Endothelial cell of umbilical vein (primary cell): ENCODE measurements at regions not wholly inside any gene's neighbourhood (a gene's known extent, or its start where the extent isn't known, plus 50 kb on each side); places are given as distances from the start of the nearest gene placed in this dataset.

Source experiments
- BruUV-seq: library from RNA; stranded (reverse); fragments of 400-500 nt; replicated peaks from 2 replicates; lab custom pipeline; 2021; lab: Mats Ljungman, UMichigan
- CTCF ChIA-PET: fragments of 300-600, 350-600 bp; sonication (Branson Sonifier 250); formaldehyde crosslinking; loops from one replicate; lab custom pipeline; 2021; ENCODE audit warnings: antibody characterized with exemption, inconsistent platforms; lab: Charles Lee
- POLR2A ChIA-PET: fragments of 300-600, 350-600 bp; sonication (Branson Sonifier 250); formaldehyde crosslinking; loops from one replicate; lab custom pipeline; 2021; ENCODE audit warnings: antibody characterized with exemption, inconsistent platforms; lab: Charles Lee
- DNase-seq: peaks from one replicate; pipeline ENCODE4 v3.0.0-alpha.2; 2011; ENCODE audit warnings: low read depth, low spot score
- FAIRE-seq: peaks from 2 replicates; lab custom pipeline; 2011; peaks lifted over from hg19 to GRCh38; lab: Jason Lieb, UNC
- H2AFZ ChIP-seq: 2 replicates; pipeline ENCODE4 v1.6.0; 2012; ENCODE audit warnings: low read depth, low read length, control low read depth, inconsistent platforms
- H3K27ac ChIP-seq: 2 replicates; pipeline ENCODE4 v1.5.1; 2011; ENCODE audit warnings: low read depth, mild to moderate bottlenecking, control low read depth, low read length, moderate library complexity; ENCODE audit not compliant: insufficient read depth
- H3K27me3 ChIP-seq, 2 experiments: 2 replicates each; pipeline versions ENCODE4 v1.6.0 to v1.6.1; 2011; ENCODE audit warnings: low read length in 2 of 2, mixed read lengths in 1 of 2; ENCODE audit not compliant: control insufficient read depth in 2 of 2, insufficient read depth in 2 of 2
- H3K36me3 ChIP-seq, 2 experiments: 2 replicates in 1 of 2; 3 replicates in 1 of 2; pipeline ENCODE4 v1.5.1; 2011; ENCODE audit warnings: low read length in 2 of 2, mild to moderate bottlenecking in 1 of 2, moderate library complexity in 1 of 2; ENCODE audit not compliant: control insufficient read depth in 2 of 2, insufficient read depth in 2 of 2; ENCODE audit errors: extremely low read depth in 1 of 2
- H3K4me1 ChIP-seq: 3 replicates; pipeline ENCODE4 v1.5.1; 2011; ENCODE audit warnings: mild to moderate bottlenecking, low read length; ENCODE audit not compliant: control insufficient read depth, insufficient read depth; ENCODE audit errors: extremely low read depth
- H3K4me2 ChIP-seq: 2 replicates; pipeline ENCODE4 v1.6.1; 2011; ENCODE audit warnings: low read length, control low read depth, mixed read lengths; ENCODE audit not compliant: insufficient read depth
- H3K4me3 ChIP-seq, 3 experiments: fragments of 200-600 bp in 1 of 3; sonication (generic), shearing (Covaris generic) in 1 of 3; replicated peaks in 1 of 3; 2 replicates each; pipeline ENCODE4 v1.5.1; 2011 to 2016; ENCODE audit warnings: control low read depth in 3 of 3, low read length in 3 of 3, mild to moderate bottlenecking in 2 of 3, inconsistent platforms in 1 of 3, low read depth in 1 of 3, moderate library complexity in 1 of 3; ENCODE audit not compliant: insufficient read depth in 1 of 3
- H3K79me2 ChIP-seq: 2 replicates; pipeline ENCODE4 v1.6.0; 2012; ENCODE audit warnings: low read length, inconsistent platforms; ENCODE audit not compliant: control insufficient read depth, insufficient read depth
- H3K9ac ChIP-seq: replicated peaks from 2 replicates; pipeline ENCODE3; 2011; ENCODE audit warnings: low read length, control low read depth; ENCODE audit not compliant: insufficient read depth; ENCODE audit errors: extremely low read depth
- H3K9me1 ChIP-seq: replicated peaks from 3 replicates; pipeline ENCODE4 v1.6.0; 2011; ENCODE audit warnings: mild to moderate bottlenecking, low read length; ENCODE audit not compliant: control insufficient read depth, insufficient read depth; ENCODE audit errors: extremely low read depth
- H3K9me3 ChIP-seq: replicated peaks from 2 replicates; pipeline ENCODE4 v1.5.1; 2012; ENCODE audit warnings: low read length, inconsistent platforms; ENCODE audit not compliant: control insufficient read depth, insufficient read depth
- H4K20me1 ChIP-seq: replicated peaks from 2 replicates; pipeline ENCODE3; 2011; ENCODE audit warnings: mild to moderate bottlenecking, low read length; ENCODE audit not compliant: control insufficient read depth, insufficient read depth; ENCODE audit errors: extremely low read depth
- EZH2 ChIP-seq: IDR thresholded peaks from 2 replicates; pipeline ENCODE4 v1.6.1; 2012; ENCODE audit warnings: borderline replicate concordance, low read depth, mild to moderate bottlenecking, moderate library complexity, low read length, inconsistent platforms; ENCODE audit not compliant: severe bottlenecking
- FOS ChIP-seq: IDR thresholded peaks from 2 replicates; pipeline ENCODE4 v1.6.1; 2011; ENCODE audit warnings: mild to moderate bottlenecking, low read length, moderate library complexity, borderline replicate concordance; ENCODE audit not compliant: insufficient read depth
- GATA2 ChIP-seq: IDR thresholded peaks from 2 replicates; pipeline ENCODE4 v1.7.0; 2011; ENCODE audit warnings: low read depth, mild to moderate bottlenecking, moderate library complexity, mixed read lengths, low read length; ENCODE audit not compliant: insufficient read length, insufficient read depth
- JUN ChIP-seq: IDR thresholded peaks from 2 replicates; pipeline ENCODE4 v1.6.1; 2011; ENCODE audit warnings: borderline replicate concordance, low read depth; ENCODE audit not compliant: insufficient read length, insufficient read depth
- MYC ChIP-seq: IDR thresholded peaks from one replicate; pipeline ENCODE4 v1.6.1; 2011; ENCODE audit warnings: mild to moderate bottlenecking, low read depth, low read length
- POLR2A ChIP-seq: IDR thresholded peaks from 2 replicates; pipeline ENCODE4 v1.6.1; 2012; ENCODE audit warnings: low read depth, mild to moderate bottlenecking, control low read depth, low read length
- POLR2AphosphoS5 ChIP-seq: IDR thresholded peaks from 2 replicates; pipeline ENCODE4 v1.6.1; 2012; ENCODE audit warnings: low read depth, mild to moderate bottlenecking, control low read depth, low read length, moderate library complexity; ENCODE audit not compliant: insufficient read depth
- dilution Hi-C: fragments of 300-500 bp; cut with MboI; formaldehyde crosslinking; loops from one replicate; pipeline ENCODE4 v1.15.0; 2019; ENCODE audit warnings: low sequenced_read_pairs; ENCODE audit not compliant: extremely low pct_ligation_motif_present
- intact Hi-C: fragments of 100-400 bp; cut with micrococcal nuclease; formaldehyde crosslinking; loops from one replicate; pipeline ENCODE4 v1.10.0; 2022
- TF ChIP-seq, protein P1 (sequence below), 2 donors: IDR thresholded peaks; 1 replicate in 1 of 2; 2 replicates in 1 of 2; pipeline ENCODE4 v1.5.1; 2011; ENCODE audit warnings: low read length in 2 of 2, mild to moderate bottlenecking in 2 of 2, moderate library complexity in 2 of 2, control low read depth in 1 of 2, inconsistent platforms in 1 of 2, low read depth in 1 of 2; ENCODE audit not compliant: insufficient read depth in 1 of 2; ENCODE audit errors: extremely low read depth in 1 of 2

DNA sequence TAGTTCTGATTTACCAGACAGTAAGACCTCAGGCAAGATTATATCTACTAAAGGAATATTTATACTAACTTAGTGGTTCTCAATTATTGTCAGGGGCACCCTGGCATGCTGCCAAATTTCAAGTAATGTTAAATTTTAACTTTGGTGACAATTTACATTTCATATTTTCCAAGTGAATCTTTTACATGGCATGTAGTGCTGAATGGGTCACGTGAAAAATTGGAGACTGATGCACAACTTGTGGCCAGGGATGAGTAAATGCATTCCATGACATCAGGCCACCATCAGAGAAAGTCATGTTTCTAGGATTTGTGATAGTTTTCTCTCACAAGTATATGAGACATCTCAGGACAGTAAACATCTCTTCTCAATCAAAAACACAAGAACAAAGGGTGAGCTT is 202.6 kb upstream of the SOX21 start:
- TF ChIP-seq MYC (no peak), POLR2AphosphoS5 (no peak), EZH2 (no peak), FOS (no peak), POLR2A (no peak), GATA2 (no peak), JUN (no peak)
- TF ChIP-seq, protein P1, sequence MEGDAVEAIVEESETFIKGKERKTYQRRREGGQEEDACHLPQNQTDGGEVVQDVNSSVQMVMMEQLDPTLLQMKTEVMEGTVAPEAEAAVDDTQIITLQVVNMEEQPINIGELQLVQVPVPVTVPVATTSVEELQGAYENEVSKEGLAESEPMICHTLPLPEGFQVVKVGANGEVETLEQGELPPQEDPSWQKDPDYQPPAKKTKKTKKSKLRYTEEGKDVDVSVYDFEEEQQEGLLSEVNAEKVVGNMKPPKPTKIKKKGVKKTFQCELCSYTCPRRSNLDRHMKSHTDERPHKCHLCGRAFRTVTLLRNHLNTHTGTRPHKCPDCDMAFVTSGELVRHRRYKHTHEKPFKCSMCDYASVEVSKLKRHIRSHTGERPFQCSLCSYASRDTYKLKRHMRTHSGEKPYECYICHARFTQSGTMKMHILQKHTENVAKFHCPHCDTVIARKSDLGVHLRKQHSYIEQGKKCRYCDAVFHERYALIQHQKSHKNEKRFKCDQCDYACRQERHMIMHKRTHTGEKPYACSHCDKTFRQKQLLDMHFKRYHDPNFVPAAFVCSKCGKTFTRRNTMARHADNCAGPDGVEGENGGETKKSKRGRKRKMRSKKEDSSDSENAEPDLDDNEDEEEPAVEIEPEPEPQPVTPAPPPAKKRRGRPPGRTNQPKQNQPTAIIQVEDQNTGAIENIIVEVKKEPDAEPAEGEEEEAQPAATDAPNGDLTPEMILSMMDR (IDR thresholded peaks at IDR 0.05; ENCODE audit: extremely low read depth in 1 of 2, insufficient read depth in 1 of 2, low read depth in 1 of 2, low read length in 2 of 2), result no peak
- ChIA-PET CTCF (no interaction called here), POLR2A (no interaction called here)
- Histone ChIP-seq H2AFZ (no peak overlapping the region), H4K20me1 (no peaks in the 10 kb centered on the region), H3K9me1 (no peaks in the 10 kb centered on the region), H3K4me1 (no peaks in the 10 kb centered on the region), H3K9ac (no peak overlapping the region), H3K36me3 (no peaks in the 10 kb centered on the region), H3K4me3 (no peak overlapping the region), H3K9me3 (no peaks in the 10 kb centered on the region), H3K79me2 (no peaks in the 10 kb centered on the region), H3K4me2 (no peak overlapping the region), H3K27me3 (peaks cover 6 to 18% of the 10 kb centered on the region in 2 experiments), H3K27ac (no peak overlapping the region)
- no peak for DNase-seq
- intact Hi-C loops (no loop called here), dilution Hi-C loops (no loop called here)
- no peak for FAIRE-seq
- BruUV-seq, result no TSS peak
